ENCODE measurements at regions not wholly inside any gene's neighbourhood (a gene's known extent, or its start where the extent isn't known, plus 50 kb on each side); places are given as distances from the start of the nearest gene placed in this dataset.

- DNase-seq (ENCODE audit: low read depth): no peak
- TF ChIP-seq CTCF (IDR thresholded peaks at IDR 0.05; ENCODE audit: low read depth, low read length, missing control alignments): no peak
- in situ Hi-C loops (cut with HindIII; ENCODE audit: low sequenced_read_pairs): no loop called here
- no peak overlapping the region for H3K4me3 ChIP-seq (ENCODE audit: low read depth, low read length)
These were observed 223.3 kb upstream of the ZNF217 start for GRCh38 chr20:53816872-53817398.

DNA sequence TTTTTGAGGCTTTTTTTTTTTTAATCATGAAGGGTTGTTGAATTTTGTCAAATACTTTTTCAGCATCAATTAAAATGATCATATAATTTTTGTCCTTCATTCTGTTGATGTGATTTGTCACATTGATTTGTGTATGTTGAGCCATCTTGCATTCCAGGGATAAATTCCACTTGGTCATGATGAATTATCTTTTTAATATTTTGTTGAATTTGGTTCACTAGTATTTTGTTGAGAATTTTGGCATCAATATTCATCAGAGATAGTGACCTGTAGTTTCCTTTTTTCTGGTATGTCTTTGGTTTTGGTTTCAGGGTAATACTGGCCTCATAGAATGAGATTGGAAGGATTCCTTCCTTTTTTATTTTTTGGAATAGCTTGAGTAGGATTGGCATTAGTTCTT is 221.9 kb upstream of the ZNF217 start:
- H3K4me3 ChIP-seq (ENCODE audit: low read depth, low read length): no peak overlapping the region
- in situ Hi-C loops (cut with HindIII; ENCODE audit: low sequenced_read_pairs): no loop called here
- no peak for TF ChIP-seq CTCF (IDR thresholded peaks at IDR 0.05; ENCODE audit: low read depth, low read length, missing control alignments)
- DNase-seq (ENCODE audit: low read depth): no peak

- no peak for DNase-seq (ENCODE audit: low read depth)
- no peak overlapping the region for H3K4me3 ChIP-seq (ENCODE audit: low read depth, low read length)
- in situ Hi-C loops (cut with HindIII; ENCODE audit: low sequenced_read_pairs): no loop called here
- no peak for TF ChIP-seq CTCF (IDR thresholded peaks at IDR 0.05; ENCODE audit: low read depth, low read length, missing control alignments)
These were observed 220.4 kb upstream of the ZNF217 start for GRCh38 chr20:53814060-53814459.

DNA sequence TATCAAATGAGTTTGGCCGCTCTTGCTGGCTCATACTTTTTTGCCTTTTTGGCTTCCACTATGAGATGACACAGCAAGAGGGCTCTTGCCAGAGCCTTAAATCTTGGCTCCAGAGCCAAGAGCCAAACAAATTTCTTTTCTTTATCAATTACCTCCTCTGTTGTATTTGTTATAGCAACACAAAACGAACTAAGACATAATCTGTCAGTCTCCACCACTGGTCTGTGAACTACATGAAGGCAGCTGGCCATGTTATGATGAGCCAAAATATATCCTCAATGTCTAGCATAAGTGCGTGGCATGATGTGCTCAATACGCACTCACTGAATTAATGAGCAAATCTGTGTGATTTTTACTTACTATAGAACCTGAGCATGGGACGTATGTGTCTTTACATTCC is 220.0 kb upstream of the ZNF217 start:
- TF ChIP-seq CTCF (IDR thresholded peaks at IDR 0.05; ENCODE audit: low read depth, low read length, missing control alignments): no peak
- DNase-seq (ENCODE audit: low read depth): no peak
- H3K4me3 ChIP-seq (ENCODE audit: low read depth, low read length): no peak overlapping the region
- in situ Hi-C loops (cut with HindIII; ENCODE audit: low sequenced_read_pairs): no loop called here

GRCh38 chr20:53811577-53811976 is 217.9 kb upstream of the ZNF217 start:
- in situ Hi-C loops (cut with HindIII; ENCODE audit: low sequenced_read_pairs): no loop called here
- no peak for TF ChIP-seq CTCF (IDR thresholded peaks at IDR 0.05; ENCODE audit: low read depth, low read length, missing control alignments)

DNA sequence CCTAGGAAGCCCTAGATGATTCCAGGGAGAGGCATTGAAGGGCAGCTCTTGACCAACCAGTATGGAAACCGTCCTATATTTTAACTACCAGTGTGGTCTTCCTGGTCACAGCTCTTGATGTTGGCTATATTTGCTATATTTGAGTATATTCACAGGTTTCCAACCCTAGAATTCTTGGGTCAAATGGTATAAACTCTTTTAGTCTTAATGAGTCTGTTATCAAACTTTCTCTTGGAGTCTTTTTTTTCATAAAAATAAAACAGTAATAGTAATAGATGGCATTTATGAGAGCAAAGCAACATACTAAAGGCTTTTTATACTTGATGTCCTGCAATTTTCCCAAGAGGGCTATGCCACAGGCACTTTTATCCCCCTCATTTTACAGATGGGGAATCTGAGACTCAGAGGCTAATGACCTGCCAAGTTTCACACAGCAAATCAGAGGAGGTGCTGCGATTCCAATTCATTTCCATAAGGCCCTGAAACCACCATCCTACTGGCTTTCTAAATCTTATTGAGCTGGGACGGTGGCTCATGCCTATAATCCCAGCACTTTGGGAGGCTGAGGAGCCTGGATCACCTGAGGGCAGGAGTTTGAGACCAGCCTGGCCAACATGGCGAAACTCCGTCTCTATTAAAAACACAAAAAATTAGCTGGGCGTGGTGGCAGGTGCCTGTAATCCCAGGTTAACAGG is 217.2 kb upstream of the ZNF217 start:
- in situ Hi-C loops (cut with HindIII; ENCODE audit: low sequenced_read_pairs): no loop called here
- TF ChIP-seq CTCF (IDR thresholded peaks at IDR 0.05; ENCODE audit: low read depth, low read length, missing control alignments): no peak
- H3K4me3 ChIP-seq (ENCODE audit: low read depth, low read length): no peak overlapping the region
- DNase-seq (ENCODE audit: low read depth): no peak

More at GRCh38 chr20:53811577-53811976, 217.9 kb upstream of the ZNF217 start:
- no peak overlapping the region for H3K4me3 ChIP-seq (ENCODE audit: low read depth, low read length)
- DNase-seq (ENCODE audit: low read depth): no peak

Data from astrocyte of the cerebellum (primary cell).